HCT116 (cell line): ENCODE measurements at regions not wholly inside any gene's neighbourhood (a gene's known extent, or its start where the extent isn't known, plus 50 kb on each side); places are given as distances from the start of the nearest gene placed in this dataset.

Source experiments
- ATAC-seq: fragments of 200-7000 bp; cut with Tn5 transposase; 2 replicates; pipeline ENCODE4 v1.9.1; 2020; ENCODE audit warnings: mild to moderate bottlenecking, moderate library complexity
- BruUV-seq: library from RNA; stranded (reverse); fragments of 400-500 nt; replicated peaks from 2 replicates; lab custom pipeline; 2021; lab: Mats Ljungman, UMichigan
- CTCF ChIA-PET: fragments of 300-600 bp; sonication (Branson Sonifier 250); formaldehyde crosslinking; loops from one replicate; lab custom pipeline; 2021; ENCODE audit warnings: antibody characterized with exemption; lab: Charles Lee
- POLR2A ChIA-PET: fragments of 300-600, 350-600 bp; sonication (Branson Sonifier 250); formaldehyde crosslinking; loops from one replicate; lab custom pipeline; 2021; ENCODE audit warnings: antibody characterized with exemption; lab: Charles Lee
- RAD21 ChIA-PET, 2 experiments: fragments of 300-600 bp; sonication (Branson Sonifier 250); formaldehyde crosslinking; loops; one replicate each; lab custom pipeline; 2023; ENCODE audit warnings: low total read pairs in 2 of 2; ENCODE audit not compliant: uncharacterized antibody in 2 of 2, unreplicated experiment in 2 of 2, low non-redundant PET in 1 of 2; lab: Charles Lee
- DNase-seq: peaks from one replicate; pipeline ENCODE4 v3.0.0-alpha.2; 2010; ENCODE audit warnings: low read depth, low spot score
- H2AFZ ChIP-seq: fragments of 200-600 bp; shearing (Covaris generic), sonication (generic); 2 replicates; pipeline ENCODE4 v1.6.1; 2017; ENCODE audit warnings: low read depth, mixed run types, mixed read lengths, antibody characterized with exemption, low read length; ENCODE audit not compliant: poor library complexity, severe bottlenecking
- H3K27ac ChIP-seq: 2 replicates; pipeline ENCODE4 v1.5.1; 2012; ENCODE audit warnings: low read depth, low read length
- H3K27me3 ChIP-seq: fragments of 200-600 bp; sonication (generic); 2 replicates; pipeline ENCODE4 v1.6.1; 2016; ENCODE audit warnings: mixed run types, low read length, mixed read lengths; ENCODE audit not compliant: insufficient read depth
- H3K36me3 ChIP-seq, 2 experiments: fragments of 200-500 bp in 1 of 2; fragments of 200-600 bp in 1 of 2; sonication (Bioruptor generic) in 1 of 2; sonication (generic) in 1 of 2; 2 replicates each; pipeline versions ENCODE4 v1.5.1 to v1.6.1; 2014 to 2016; ENCODE audit warnings: low read length in 2 of 2, inconsistent platforms in 1 of 2, mixed read lengths in 1 of 2, mixed run types in 1 of 2; ENCODE audit not compliant: insufficient read depth in 2 of 2, control insufficient read depth in 1 of 2
- H3K4me1 ChIP-seq, 2 experiments: fragments of 200-600 bp in 1 of 2; sonication (generic) in 1 of 2; 2 replicates each; pipeline versions ENCODE4 v1.5.1 to v1.6.1; 2012 to 2017; ENCODE audit warnings: low read length in 2 of 2, inconsistent platforms in 1 of 2, mild to moderate bottlenecking in 1 of 2, mixed read lengths in 1 of 2, mixed run types in 1 of 2, moderate library complexity in 1 of 2; ENCODE audit not compliant: insufficient read depth in 2 of 2, control insufficient read depth in 1 of 2
- H3K4me2 ChIP-seq: fragments of 200-600 bp; sonication (generic); 2 replicates; pipeline ENCODE4 v1.6.1; 2017; ENCODE audit warnings: mixed run types, low read length, mixed read lengths
- H3K4me3 ChIP-seq, 2 experiments: fragments of 200-600 bp in 1 of 2; sonication (generic) in 1 of 2; replicated peaks in 1 of 2; 2 replicates each; pipeline ENCODE4 v1.5.1; 2011 to 2016; ENCODE audit warnings: low read length in 2 of 2, control low read depth in 1 of 2, low read depth in 1 of 2, mild to moderate bottlenecking in 1 of 2, mixed read lengths in 1 of 2, mixed run types in 1 of 2
- H3K79me2 ChIP-seq: fragments of 200-600 bp; sonication (generic); 2 replicates; pipeline ENCODE4 v1.6.1; 2017; ENCODE audit warnings: mild to moderate bottlenecking, mixed run types, low read length, moderate library complexity, mixed read lengths; ENCODE audit not compliant: insufficient read depth
- H3K9ac ChIP-seq: fragments of 200-600 bp; sonication (generic); 2 replicates; pipeline ENCODE4 v1.6.1; 2016; ENCODE audit warnings: low read length, mixed read lengths
- H3K9me2 ChIP-seq: fragments of 200-600 bp; sonication (generic), shearing (Covaris generic); 2 replicates; pipeline ENCODE4 v1.6.1; 2017; ENCODE audit warnings: mixed run types, mild to moderate bottlenecking, moderate library complexity; ENCODE audit not compliant: insufficient read depth
- H3K9me3 ChIP-seq, 2 experiments: fragments of 200-500 bp in 1 of 2; fragments of 200-600 bp in 1 of 2; sonication (Bioruptor generic) in 1 of 2; sonication (generic) in 1 of 2; 2 replicates each; pipeline ENCODE4 v1.6.1; 2014 to 2017; ENCODE audit warnings: low read length in 2 of 2, mixed read lengths in 2 of 2, inconsistent platforms in 1 of 2, low read depth in 1 of 2, mild to moderate bottlenecking in 1 of 2, mixed run types in 1 of 2, moderate library complexity in 1 of 2; ENCODE audit not compliant: control insufficient read depth in 1 of 2, insufficient read depth in 1 of 2
- H4K20me1 ChIP-seq: fragments of 200-600 bp; sonication (generic), shearing (Covaris generic); 2 replicates; pipeline ENCODE4 v1.6.1; 2017; ENCODE audit warnings: mixed run types, mild to moderate bottlenecking, moderate library complexity; ENCODE audit not compliant: insufficient read depth
- CBX3 ChIP-seq: IDR thresholded peaks from 2 replicates; pipeline ENCODE4 v1.6.1; 2012; ENCODE audit warnings: low read depth
- CEBPB ChIP-seq: IDR thresholded peaks from 2 replicates; pipeline ENCODE4 v1.6.1; 2012; ENCODE audit warnings: low read depth
- CTCF ChIP-seq, 3 experiments: fragments of 200-600 bp in 1 of 3; sonication (generic) in 1 of 3; IDR thresholded peaks in 2 of 3; conservative IDR thresholded peaks in 1 of 3; 2 replicates each; pipeline ENCODE4 v1.5.1; 2012 to 2017; ENCODE audit warnings: low read depth in 2 of 3, low read length in 2 of 3, antibody characterized with exemption in 1 of 3, borderline replicate concordance in 1 of 3, control low read depth in 1 of 3, mild to moderate bottlenecking in 1 of 3, mixed read lengths in 1 of 3, mixed run types in 1 of 3, moderate library complexity in 1 of 3; ENCODE audit not compliant: insufficient read depth in 1 of 3
- EGR1 ChIP-seq: IDR thresholded peaks from 2 replicates; pipeline ENCODE4 v1.6.1; 2012; ENCODE audit warnings: low read depth
- ELF1 ChIP-seq: IDR thresholded peaks from 2 replicates; pipeline ENCODE4 v1.6.1; 2012; ENCODE audit warnings: low read depth, borderline replicate concordance
- EZH2 ChIP-seq: fragments of 200-600 bp; sonication (generic); IDR thresholded peaks from 2 replicates; pipeline ENCODE4 v1.6.1; 2017; ENCODE audit warnings: antibody characterized with exemption, mixed run types
- FOSL1 ChIP-seq: IDR thresholded peaks from 2 replicates; pipeline ENCODE4 v1.6.1; 2012; ENCODE audit warnings: low read depth
- JUND ChIP-seq: IDR thresholded peaks from 2 replicates; pipeline ENCODE4 v1.6.1; 2012
- POLR2A ChIP-seq: IDR thresholded peaks from 2 replicates; pipeline ENCODE4 v1.7.0; 2011; ENCODE audit warnings: borderline replicate concordance; ENCODE audit not compliant: insufficient read depth, insufficient read length; ENCODE audit errors: extremely low read depth
- RAD21 ChIP-seq: IDR thresholded peaks from 2 replicates; pipeline ENCODE4 v1.6.1; 2012; ENCODE audit warnings: low read depth, mild to moderate bottlenecking
- ZBTB33 ChIP-seq: IDR thresholded peaks from 2 replicates; pipeline ENCODE4 v1.6.1; 2011; ENCODE audit warnings: mild to moderate bottlenecking, low read length, moderate library complexity; ENCODE audit not compliant: insufficient replicate concordance; ENCODE audit errors: extremely low read depth
- ZNF274 ChIP-seq: fragments of 200-500 bp; sonication (Bioruptor generic); IDR thresholded peaks from 2 replicates; pipeline ENCODE4 v1.6.1; 2014; ENCODE audit warnings: mild to moderate bottlenecking, low read depth, low read length, inconsistent platforms
- intact Hi-C: fragments of 100-400 bp; cut with micrococcal nuclease; formaldehyde crosslinking; loops from 2 replicates; pipeline ENCODE4 v1.10.0; 2022
- TF ChIP-seq, protein P1 (sequence below): IDR thresholded peaks from 2 replicates; pipeline ENCODE4 v1.6.1; 2012

- DNase-seq (no peak), ATAC-seq (no peak)
- Histone ChIP-seq H3K36me3 (no peaks in the 10 kb centered on the region), H2AFZ (no peak overlapping the region), H3K4me2 (no peak overlapping the region), H3K27ac (no peak overlapping the region), H3K9me3 (peaks cover 5 to 17% of the 10 kb centered on the region in 2 experiments; a peak in 2 of 4 replicates), H3K9me2 (no peaks in the 10 kb centered on the region), H3K4me3 (no peak overlapping the region), H3K27me3 (no peaks in the 10 kb centered on the region), H3K79me2 (no peaks in the 10 kb centered on the region), H3K4me1 (no peaks in the 10 kb centered on the region), H3K9ac (no peak overlapping the region)
- BruUV-seq = no TSS peak
- RAD21 ChIA-PET = no interaction called here
- POLR2A ChIA-PET = no interaction called here
- TF ChIP-seq ZNF274 (no peak), CEBPB (no peak), POLR2A (no peak), ELF1 (no peak), ZBTB33 (no peak), RAD21 (no peak), EZH2 (no peak), JUND (no peak), EGR1 (no peak), CBX3 (no peak), FOSL1 (no peak), CTCF (IDR thresholded peaks at IDR 0.05 in 2 of 3, conservative IDR thresholded peaks at IDR 0.05 in 1 of 3; ENCODE audit: borderline replicate concordance in 1 of 3, insufficient read depth in 1 of 3, low read depth in 2 of 3, low read length in 2 of 3) (no peak)
- TF ChIP-seq, protein P1, sequence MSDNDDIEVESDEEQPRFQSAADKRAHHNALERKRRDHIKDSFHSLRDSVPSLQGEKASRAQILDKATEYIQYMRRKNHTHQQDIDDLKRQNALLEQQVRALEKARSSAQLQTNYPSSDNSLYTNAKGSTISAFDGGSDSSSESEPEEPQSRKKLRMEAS = no peak
- TF ChIP-seq, all 23 proteins: peak for 0
- no peaks in the 10 kb centered on the region for H4K20me1 ChIP-seq
- CTCF ChIA-PET = no interaction called here
- intact Hi-C loops = no loop called here
These were observed 1929.1 kb upstream of the SEL1L start for GRCh38 chr14:83462759-83463158.
